IMR-90 (cell line): ENCODE measurements at regions not wholly inside any gene's neighbourhood (a gene's known extent, or its start where the extent isn't known, plus 50 kb on each side); places are given as distances from the start of the nearest gene placed in this dataset.

Experiments used
- ATAC-seq: fragments of 200-7000 bp; cut with Tn5 transposase; 2 replicates; pipeline ENCODE4 v1.9.1; 2020; ENCODE audit warnings: low read depth, mild to moderate bottlenecking, moderate library complexity
- BruUV-seq: library from RNA; stranded (reverse); fragments of 400-500 nt; replicated peaks from 2 replicates; lab custom pipeline; 2021; lab: Mats Ljungman, UMichigan
- CTCF ChIA-PET: fragments of 300-600 bp; formaldehyde crosslinking; extraction: SDS; loops from one replicate; lab custom pipeline; 2021; ENCODE audit warnings: antibody characterized with exemption; lab: Yijun Ruan, JAX
- POLR2A ChIA-PET: fragments of 300-600 bp; sonication (Branson Sonifier 250); formaldehyde crosslinking; loops from one replicate; lab custom pipeline; 2022; ENCODE audit warnings: antibody characterized with exemption; ENCODE audit not compliant: unreplicated experiment; lab: Charles Lee
- DNase-seq: peaks from one replicate; pipeline ENCODE4 v3.0.0; 2013
- H2AFZ ChIP-seq: replicated peaks from 2 replicates; pipeline ENCODE3; 2013; ENCODE audit warnings: low read length, mild to moderate bottlenecking; ENCODE audit not compliant: poor library complexity
- H2AK5ac ChIP-seq: 2 replicates; pipeline ENCODE4 v1.6.1; 2013; ENCODE audit warnings: low read depth, low read length, inconsistent platforms
- H2AK9ac ChIP-seq: replicated peaks from 2 replicates; pipeline ENCODE3; 2013; ENCODE audit warnings: mild to moderate bottlenecking, low read depth, low read length, moderate library complexity; ENCODE audit not compliant: poor library complexity
- H2BK120ac ChIP-seq: 2 replicates; pipeline ENCODE4 v1.6.1; 2013; ENCODE audit warnings: low read depth, low read length, inconsistent platforms
- H2BK15ac ChIP-seq: 3 replicates; pipeline ENCODE4 v1.6.1; 2013; ENCODE audit warnings: low read depth, low read length, inconsistent platforms
- H2BK20ac ChIP-seq: 2 replicates; pipeline ENCODE4 v1.6.1; 2013; ENCODE audit warnings: low read depth, mild to moderate bottlenecking, inconsistent platforms, low read length, moderate library complexity
- H2BK5ac ChIP-seq: 2 replicates; pipeline ENCODE4 v1.6.1; 2013; ENCODE audit warnings: mild to moderate bottlenecking, low read depth, low read length, inconsistent platforms; ENCODE audit not compliant: poor library complexity, severe bottlenecking
- H3K14ac ChIP-seq: replicated peaks from 2 replicates; pipeline ENCODE4 v1.6.1; 2013; ENCODE audit warnings: low read depth, low read length, inconsistent platforms
- H3K18ac ChIP-seq: 2 replicates; pipeline ENCODE4 v1.6.1; 2013; ENCODE audit warnings: low read depth, low read length, control low read depth
- H3K23ac ChIP-seq: 2 replicates; pipeline ENCODE4 v1.6.1; 2013; ENCODE audit warnings: low read depth, low read length, inconsistent platforms
- H3K27ac ChIP-seq: 2 replicates; pipeline ENCODE4 v1.5.1; 2013; ENCODE audit warnings: mild to moderate bottlenecking, control low read depth, low read length; ENCODE audit not compliant: insufficient read depth
- H3K27me3 ChIP-seq: 2 replicates; pipeline ENCODE4 v1.6.1; 2013; ENCODE audit warnings: low read length; ENCODE audit not compliant: control insufficient read depth, insufficient read depth
- H3K36me3 ChIP-seq: 2 replicates; pipeline ENCODE4 v1.6.1; 2013; ENCODE audit warnings: low read length, mixed read lengths; ENCODE audit not compliant: control insufficient read depth, insufficient read depth
- H3K4ac ChIP-seq: 2 replicates; pipeline ENCODE4 v1.6.1; 2013; ENCODE audit warnings: low read depth, low read length, inconsistent platforms
- H3K4me1 ChIP-seq: 2 replicates; pipeline ENCODE4 v1.6.1; 2013; ENCODE audit warnings: low read length, mixed read lengths; ENCODE audit not compliant: control insufficient read depth, insufficient read depth
- H3K4me2 ChIP-seq: 2 replicates; pipeline ENCODE4 v1.6.1; 2013; ENCODE audit warnings: low read depth, mild to moderate bottlenecking, control low read depth, low read length, moderate library complexity
- H3K4me3 ChIP-seq: 2 replicates; pipeline ENCODE4 v1.5.1; 2013; ENCODE audit warnings: low read depth, mild to moderate bottlenecking, control low read depth, low read length, moderate library complexity; ENCODE audit not compliant: insufficient read depth
- H3K56ac ChIP-seq: 2 replicates; pipeline ENCODE4 v1.6.1; 2013; ENCODE audit warnings: low read length, inconsistent platforms; ENCODE audit not compliant: insufficient read depth; ENCODE audit errors: extremely low read depth
- H3K79me1 ChIP-seq, 2 experiments: 2 replicates each; pipeline ENCODE4 v1.6.1; 2013; ENCODE audit warnings: low read length in 2 of 2, inconsistent platforms in 1 of 2, low read depth in 1 of 2
- H3K9ac ChIP-seq: 2 replicates; pipeline ENCODE4 v1.6.1; 2013; ENCODE audit warnings: low read depth, low read length, control low read depth
- H3K9me1 ChIP-seq: 2 replicates; pipeline ENCODE4 v1.6.1; 2013; ENCODE audit warnings: low read length, inconsistent platforms; ENCODE audit not compliant: insufficient read depth
- H3K9me3 ChIP-seq: 2 replicates; pipeline ENCODE4 v1.6.1; 2013; ENCODE audit warnings: low read length; ENCODE audit not compliant: control insufficient read depth, insufficient read depth
- H4K20me1 ChIP-seq: 2 replicates; pipeline ENCODE4 v1.6.1; 2013; ENCODE audit warnings: low read length, inconsistent platforms; ENCODE audit not compliant: insufficient read depth
- H4K5ac ChIP-seq: 2 replicates; pipeline ENCODE4 v1.6.1; 2013; ENCODE audit warnings: mild to moderate bottlenecking, low read depth, low read length, control low read depth
- H4K8ac ChIP-seq, 2 experiments: 2 replicates each; pipeline ENCODE4 v1.6.1; 2013; ENCODE audit warnings: low read depth in 2 of 2, low read length in 2 of 2, control low read depth in 1 of 2, inconsistent platforms in 1 of 2
- H4K91ac ChIP-seq: 2 replicates; pipeline ENCODE4 v1.6.1; 2013; ENCODE audit warnings: low read depth, low read length, inconsistent platforms; ENCODE audit not compliant: insufficient read depth
- BHLHE40 ChIP-seq: fragments of 150-350 bp; IDR thresholded peaks from 2 replicates; pipeline ENCODE4 v1.6.1; 2016; ENCODE audit warnings: mild to moderate bottlenecking, low read depth, low read length
- CTCF ChIP-seq: conservative IDR thresholded peaks from 2 replicates; pipeline ENCODE4 v1.5.1; 2012; ENCODE audit warnings: mild to moderate bottlenecking, low read depth, low read length, improper control_type of control experiment
- FOS ChIP-seq: fragments of 150-350 bp; IDR thresholded peaks from 2 replicates; pipeline ENCODE4 v1.6.1; 2016; ENCODE audit warnings: low read depth, low read length
- MAZ ChIP-seq: IDR thresholded peaks from 2 replicates; pipeline ENCODE4 v1.6.1; 2012; ENCODE audit warnings: low read depth, mild to moderate bottlenecking, low read length, improper control_type of control experiment, moderate library complexity, borderline replicate concordance
- MXI1 ChIP-seq: IDR thresholded peaks from 2 replicates; pipeline ENCODE4 v1.6.1; 2012; ENCODE audit warnings: low read depth, mild to moderate bottlenecking, low read length, moderate library complexity, borderline replicate concordance
- NFE2L2 ChIP-seq: fragments of 150-350 bp; IDR thresholded peaks from 2 replicates; pipeline ENCODE4 v1.6.1; 2016; ENCODE audit warnings: low read depth, mild to moderate bottlenecking, low read length
- POLR2A ChIP-seq: IDR thresholded peaks from 2 replicates; pipeline ENCODE4 v1.6.1; 2012; ENCODE audit warnings: mild to moderate bottlenecking, low read depth, low read length
- RAD21 ChIP-seq: IDR thresholded peaks from 2 replicates; pipeline ENCODE4 v1.6.1; 2012; ENCODE audit warnings: low read length, improper control_type of control experiment
- RCOR1 ChIP-seq: IDR thresholded peaks from 2 replicates; pipeline ENCODE4 v1.6.1; 2012; ENCODE audit warnings: mild to moderate bottlenecking, low read length, improper control_type of control experiment; ENCODE audit not compliant: insufficient replicate concordance
- RFX5 ChIP-seq: IDR thresholded peaks from 2 replicates; pipeline ENCODE4 v1.8.0; 2012; ENCODE audit warnings: low read depth, mild to moderate bottlenecking, low read length, moderate library complexity
- SMC3 ChIP-seq: fragments of 150-350 bp; IDR thresholded peaks from 2 replicates; pipeline ENCODE4 v1.6.1; 2016; ENCODE audit warnings: low read depth, mild to moderate bottlenecking, antibody characterized with exemption, low read length, moderate library complexity
- USF2 ChIP-seq: fragments of 150-350 bp; IDR thresholded peaks from 2 replicates; pipeline ENCODE4 v1.6.1; 2017; ENCODE audit warnings: mild to moderate bottlenecking, antibody characterized with exemption, low read length, low read depth
- WGBS, 2 experiments: methylation state at CpG; one replicate each; pipeline versions ENCODE4 v1.1.5 to v1.1.7; 2013; ENCODE audit warnings: missing lambda C conversion rate in 2 of 2; ENCODE audit not compliant: insufficient read length in 1 of 2; ENCODE audit errors: extremely low coverage in 2 of 2; 5-methylcytosine and 5-hydroxymethylcytosine counted together
- dilution Hi-C: fragments of 300-500 bp; cut with HindIII; formaldehyde crosslinking; loops from one replicate; pipeline ENCODE4 v1.14.3; 2018; ENCODE audit warnings: low sequenced_read_pairs; ENCODE audit not compliant: unreplicated experiment
- in situ Hi-C: fragments of 300-500 bp; cut with MboI; formaldehyde crosslinking; loops from 3 replicates; pipeline ENCODE4 v1.14.3; 2019; ENCODE audit warnings: low sequenced_read_pairs, inconsistent platforms, mixed read lengths
- intact Hi-C: fragments of 100-400 bp; cut with micrococcal nuclease; formaldehyde crosslinking; loops from 2 replicates; pipeline ENCODE4 v1.10.0; 2022
- TF ChIP-seq, protein P1 (sequence below): fragments of 150-350 bp; IDR thresholded peaks from 2 replicates; pipeline ENCODE4 v1.6.1; 2016; ENCODE audit warnings: low read depth, mild to moderate bottlenecking, low read length, moderate library complexity, borderline replicate concordance

DNA sequence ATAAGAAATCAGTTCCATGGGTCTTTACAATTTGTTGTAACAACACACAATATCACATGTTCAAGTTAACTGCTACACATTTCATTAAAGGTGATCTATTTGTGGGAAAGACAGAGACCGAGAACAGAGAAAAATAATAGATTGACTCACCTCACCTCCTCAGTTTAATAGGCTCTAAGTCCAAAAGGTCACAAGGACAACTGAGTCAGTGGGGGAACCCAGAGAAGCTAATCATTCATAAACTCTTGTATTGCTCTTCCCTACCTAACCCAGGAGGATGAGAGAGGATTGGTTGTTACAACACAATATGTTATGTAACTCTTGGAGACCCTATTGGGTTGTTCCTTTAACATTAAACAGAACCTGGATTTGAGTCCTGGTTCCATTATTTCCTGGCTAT is 72.2 kb upstream of the CRY1 start:
- no peak overlapping the region for H3K4me2 ChIP-seq
- H3K27ac ChIP-seq = no peak overlapping the region
- H3K9me1 ChIP-seq = no peaks in the 10 kb centered on the region
- no peak overlapping the region for H3K4me3 ChIP-seq
- H3K14ac ChIP-seq = no peak overlapping the region
- TF ChIP-seq, protein P1, sequence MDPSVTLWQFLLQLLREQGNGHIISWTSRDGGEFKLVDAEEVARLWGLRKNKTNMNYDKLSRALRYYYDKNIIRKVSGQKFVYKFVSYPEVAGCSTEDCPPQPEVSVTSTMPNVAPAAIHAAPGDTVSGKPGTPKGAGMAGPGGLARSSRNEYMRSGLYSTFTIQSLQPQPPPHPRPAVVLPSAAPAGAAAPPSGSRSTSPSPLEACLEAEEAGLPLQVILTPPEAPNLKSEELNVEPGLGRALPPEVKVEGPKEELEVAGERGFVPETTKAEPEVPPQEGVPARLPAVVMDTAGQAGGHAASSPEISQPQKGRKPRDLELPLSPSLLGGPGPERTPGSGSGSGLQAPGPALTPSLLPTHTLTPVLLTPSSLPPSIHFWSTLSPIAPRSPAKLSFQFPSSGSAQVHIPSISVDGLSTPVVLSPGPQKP = no peak
- no peak for TF ChIP-seq CTCF
- TF ChIP-seq USF2 = no peak
- TF ChIP-seq MXI1 = no peak
- no peak for TF ChIP-seq RAD21
- TF ChIP-seq RFX5 = no peak
- no peak for TF ChIP-seq MAZ
- TF ChIP-seq FOS = no peak
- TF ChIP-seq POLR2A = no peak
- TF ChIP-seq NFE2L2 = no peak
- TF ChIP-seq BHLHE40 = no peak
- no peak for TF ChIP-seq SMC3
- TF ChIP-seq RCOR1 = no peak
- no peak overlapping the region for H4K91ac ChIP-seq
- no peak overlapping the region for H2BK15ac ChIP-seq
- no peak overlapping the region for H3K56ac ChIP-seq
- ChIA-PET CTCF (no interaction called here), POLR2A (no interaction called here)
- H2BK5ac ChIP-seq = no peak overlapping the region
- H4K20me1 ChIP-seq = no peaks in the 10 kb centered on the region
- H3K18ac ChIP-seq = no peak overlapping the region
- in situ Hi-C loops = no loop called here
- no peak overlapping the region for H3K9ac ChIP-seq
- H2AK5ac ChIP-seq = no peak overlapping the region
- H3K4ac ChIP-seq = no peak overlapping the region
- ATAC-seq (no peak), DNase-seq (no peak)
- no peaks in the 10 kb centered on the region for H3K9me3 ChIP-seq
- H3K4me1 ChIP-seq = peaks cover 4% of the 10 kb centered on the region
- intact Hi-C loops = no loop called here
- H3K23ac ChIP-seq = no peak overlapping the region
- H3K36me3 ChIP-seq = no peaks in the 10 kb centered on the region
- no peak overlapping the region for H2BK20ac ChIP-seq
- H3K27me3 ChIP-seq = no peaks in the 10 kb centered on the region; the same call in 1 of the 2 replicates
- dilution Hi-C loops = no loop called here
- H2AK9ac ChIP-seq = no peak overlapping the region
- H4K5ac ChIP-seq = no peak overlapping the region
- H2AFZ ChIP-seq = no peak overlapping the region
- no peak overlapping the region for H2BK120ac ChIP-seq
- WGBS, 2 experiments = no CpG with 5 or more reads among the region's 1 CpG
- no TSS peak for BruUV-seq
- H3K79me1 ChIP-seq = no peaks in the 10 kb centered on the region
- H4K8ac ChIP-seq = no peak overlapping the region
